Right atrium auricular region (tissue), 2 donors: ENCODE measurements at regions not wholly inside any gene's neighbourhood (a gene's known extent, or its start where the extent isn't known, plus 50 kb on each side); places are given as distances from the start of the nearest gene placed in this dataset.
"Not testable (repeated sequence)": the region's sequence is repeated elsewhere in the genome, so short reads cannot be mapped to it uniquely, and the experiment has no call there.

Experiments
- DNase-seq: peaks from one replicate; pipeline ENCODE4 v3.0.0-alpha.2; 2019; ENCODE audit warnings: low spot score
- H3K27ac ChIP-seq, 2 donors: fragments of 200-600 bp; sonication (generic); 1 replicate in 1 of 2; 2 replicates in 1 of 2; pipeline ENCODE4 v1.5.1; 2016 to 2019
- H3K27me3 ChIP-seq, 2 donors: fragments of 200-600 bp; sonication (generic); one replicate each; pipeline versions ENCODE4 v1.5.1 to v1.6.0; 2017 to 2019
- H3K36me3 ChIP-seq: fragments of 200-600 bp; sonication (generic); one replicate; pipeline ENCODE4 v1.5.1; 2016
- H3K4me1 ChIP-seq, 2 donors: fragments of 200-600 bp; sonication (generic); one replicate each; pipeline versions ENCODE4 v1.5.1 to v1.6.0; 2017 to 2019
- H3K4me3 ChIP-seq, 2 donors: fragments of 200-600 bp; sonication (generic); 1 replicate in 1 of 2; 2 replicates in 1 of 2; pipeline ENCODE4 v1.5.1; 2017 to 2019; ENCODE audit warnings: mild to moderate bottlenecking in 1 of 2, moderate library complexity in 1 of 2
- H3K9me3 ChIP-seq, 2 donors: fragments of 200-600 bp; sonication (generic); one replicate each; pipeline ENCODE4 v1.5.1; 2019
- TF ChIP-seq, protein P1 (sequence below), 2 donors: fragments of 200-600 bp; sonication (generic); IDR thresholded peaks; one replicate each; pipeline ENCODE4 v1.5.1; 2019; ENCODE audit warnings: antibody characterized with exemption in 2 of 2

DNA sequence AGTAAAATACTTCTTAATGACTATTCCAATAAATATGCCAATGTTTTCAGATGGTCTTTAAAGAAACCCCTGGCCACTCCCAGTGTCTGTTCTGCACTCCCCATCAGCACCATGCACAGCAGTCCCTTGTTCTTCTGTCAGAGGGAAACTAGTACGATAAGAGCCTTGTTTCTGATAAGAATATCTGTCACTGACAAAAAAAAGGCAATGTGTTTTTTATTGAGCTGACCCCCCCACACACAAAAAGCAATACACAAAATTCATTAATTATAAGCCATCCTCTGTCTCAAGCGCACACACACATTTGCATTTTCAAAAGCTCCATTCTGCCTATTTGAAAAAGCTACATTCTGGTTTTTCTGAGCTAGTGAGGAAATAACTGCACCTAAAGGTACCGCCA, 119.1 kb downstream of the ENC1 start:
- no peaks in the 10 kb centered on the region for H3K27me3 ChIP-seq
- no peak for DNase-seq
- H3K4me3 ChIP-seq: no peak overlapping the region
- H3K36me3 ChIP-seq: no peaks in the 10 kb centered on the region
- H3K9me3 ChIP-seq: peaks cover 0 to 6% of the 10 kb centered on the region in 2 donors
- no peaks in the 10 kb centered on the region for H3K4me1 ChIP-seq
- H3K27ac ChIP-seq: no peak overlapping the region
- TF ChIP-seq, protein P1, sequence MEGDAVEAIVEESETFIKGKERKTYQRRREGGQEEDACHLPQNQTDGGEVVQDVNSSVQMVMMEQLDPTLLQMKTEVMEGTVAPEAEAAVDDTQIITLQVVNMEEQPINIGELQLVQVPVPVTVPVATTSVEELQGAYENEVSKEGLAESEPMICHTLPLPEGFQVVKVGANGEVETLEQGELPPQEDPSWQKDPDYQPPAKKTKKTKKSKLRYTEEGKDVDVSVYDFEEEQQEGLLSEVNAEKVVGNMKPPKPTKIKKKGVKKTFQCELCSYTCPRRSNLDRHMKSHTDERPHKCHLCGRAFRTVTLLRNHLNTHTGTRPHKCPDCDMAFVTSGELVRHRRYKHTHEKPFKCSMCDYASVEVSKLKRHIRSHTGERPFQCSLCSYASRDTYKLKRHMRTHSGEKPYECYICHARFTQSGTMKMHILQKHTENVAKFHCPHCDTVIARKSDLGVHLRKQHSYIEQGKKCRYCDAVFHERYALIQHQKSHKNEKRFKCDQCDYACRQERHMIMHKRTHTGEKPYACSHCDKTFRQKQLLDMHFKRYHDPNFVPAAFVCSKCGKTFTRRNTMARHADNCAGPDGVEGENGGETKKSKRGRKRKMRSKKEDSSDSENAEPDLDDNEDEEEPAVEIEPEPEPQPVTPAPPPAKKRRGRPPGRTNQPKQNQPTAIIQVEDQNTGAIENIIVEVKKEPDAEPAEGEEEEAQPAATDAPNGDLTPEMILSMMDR (IDR thresholded peaks at IDR 0.05): no peak

DNA sequence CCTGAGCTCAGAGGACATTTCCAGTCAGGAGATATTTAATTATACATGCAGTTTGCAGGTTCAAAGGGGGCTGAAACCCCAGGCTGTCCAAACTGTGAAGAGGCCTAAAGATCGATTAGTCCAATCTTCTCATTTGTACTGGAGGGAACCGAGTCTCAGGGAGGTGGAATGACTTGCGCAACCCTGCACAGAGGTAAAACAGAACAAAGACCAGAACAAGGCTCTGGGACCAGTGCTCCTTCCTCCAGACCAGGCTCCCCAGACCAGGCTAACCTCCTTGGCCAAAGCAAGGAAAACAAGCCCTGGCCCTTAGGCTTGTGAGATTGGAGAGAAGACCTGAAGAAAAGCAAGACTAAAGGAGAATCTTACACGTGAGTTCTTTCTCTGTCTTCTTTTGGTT, 120.8 kb downstream of the ENC1 start:
- no peak overlapping the region for H3K4me3 ChIP-seq
- no peak for DNase-seq
- TF ChIP-seq, protein P1 (IDR thresholded peaks at IDR 0.05): no peak
- H3K27ac ChIP-seq: no peak overlapping the region
- no peaks in the 10 kb centered on the region for H3K4me1 ChIP-seq
- no peaks in the 10 kb centered on the region for H3K36me3 ChIP-seq
- H3K27me3 ChIP-seq: no peaks in the 10 kb centered on the region
- H3K9me3 ChIP-seq: peaks cover 0 to 6% of the 10 kb centered on the region in 2 donors

DNA sequence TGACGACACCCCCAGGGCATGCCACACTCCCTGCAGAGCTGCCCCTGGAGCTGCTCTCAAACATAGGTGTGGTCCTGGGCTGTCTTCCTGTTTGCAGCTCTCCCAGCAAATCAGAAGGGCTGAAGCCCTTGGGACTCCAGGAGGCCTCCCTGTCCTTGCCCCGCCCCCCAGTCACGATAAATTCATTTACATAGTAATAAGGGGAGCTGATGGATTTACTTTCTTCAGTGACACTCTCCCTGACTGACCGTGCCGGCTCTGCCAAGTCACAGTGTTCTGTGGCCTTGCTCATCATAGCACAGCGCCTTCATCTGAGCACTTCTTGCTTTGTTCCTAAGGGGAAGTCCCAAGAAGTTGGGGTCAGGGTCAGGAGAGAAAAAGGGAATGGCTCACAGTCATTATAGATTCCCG, 121.4 kb downstream of the ENC1 start:
- DNase-seq: no peak
- Histone ChIP-seq H3K27ac (no peak overlapping the region), H3K9me3 (peaks cover 0 to 6% of the 10 kb centered on the region in 2 donors), H3K36me3 (no peaks in the 10 kb centered on the region), H3K27me3 (no peaks in the 10 kb centered on the region), H3K4me1 (no peaks in the 10 kb centered on the region), H3K4me3 (no peak overlapping the region)
- TF ChIP-seq, protein P1 (IDR thresholded peaks at IDR 0.05): no peak

DNA sequence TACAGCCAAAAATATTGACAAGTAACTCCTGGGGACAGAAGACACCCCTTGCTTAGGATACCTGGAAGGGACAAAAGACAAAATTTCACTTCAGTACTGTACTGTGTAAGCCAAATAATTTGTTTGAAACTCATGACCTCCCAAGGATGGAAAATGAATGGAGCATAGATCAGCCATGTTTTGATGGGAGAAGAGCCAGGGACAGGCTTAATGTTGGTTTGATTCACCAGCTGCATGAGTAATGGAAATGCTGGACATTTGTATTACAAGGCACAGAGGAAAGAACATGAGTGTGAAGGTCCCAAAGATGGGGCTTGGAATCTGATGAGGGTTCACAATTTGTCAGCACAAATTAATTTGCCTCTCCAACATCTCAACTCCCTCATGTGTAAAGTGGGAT, 122.8 kb downstream of the ENC1 start:
- Histone ChIP-seq H3K4me1 (no peaks in the 10 kb centered on the region), H3K27me3 (no peaks in the 10 kb centered on the region), H3K9me3 (no peaks in the 10 kb centered on the region), H3K27ac (no peak overlapping the region), H3K36me3 (no peaks in the 10 kb centered on the region), H3K4me3 (no peak overlapping the region)
- no peak for DNase-seq
- TF ChIP-seq, protein P1 (IDR thresholded peaks at IDR 0.05): no peak

DNA sequence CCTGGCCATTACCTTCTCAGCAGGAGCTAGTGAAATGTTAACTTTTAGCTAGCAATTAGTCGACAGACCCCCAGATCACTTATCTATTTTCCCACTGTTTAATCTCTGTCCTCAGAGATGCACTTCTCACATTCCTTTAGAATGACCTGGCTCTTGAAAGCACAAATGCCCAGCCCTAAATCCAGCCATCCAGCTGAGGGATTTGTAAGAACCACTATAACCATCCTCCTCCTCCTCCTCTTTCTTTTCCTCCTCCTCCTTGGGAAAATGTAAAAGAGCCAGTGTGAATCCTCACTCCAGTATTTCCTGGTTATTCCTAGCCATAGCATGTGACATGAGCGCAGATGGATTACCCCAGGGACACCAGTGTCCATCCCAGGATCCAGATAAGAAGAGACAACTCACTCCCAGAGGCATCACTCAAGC, 124.3 kb downstream of the ENC1 start:
- no peaks in the 10 kb centered on the region for H3K9me3 ChIP-seq
- H3K36me3 ChIP-seq: no peaks in the 10 kb centered on the region
- TF ChIP-seq, protein P1 (IDR thresholded peaks at IDR 0.05): no peak
- H3K27ac ChIP-seq: no peak overlapping the region
- no peak overlapping the region for H3K4me3 ChIP-seq
- no peaks in the 10 kb centered on the region for H3K27me3 ChIP-seq
- DNase-seq: no peak
- no peaks in the 10 kb centered on the region for H3K4me1 ChIP-seq

DNA sequence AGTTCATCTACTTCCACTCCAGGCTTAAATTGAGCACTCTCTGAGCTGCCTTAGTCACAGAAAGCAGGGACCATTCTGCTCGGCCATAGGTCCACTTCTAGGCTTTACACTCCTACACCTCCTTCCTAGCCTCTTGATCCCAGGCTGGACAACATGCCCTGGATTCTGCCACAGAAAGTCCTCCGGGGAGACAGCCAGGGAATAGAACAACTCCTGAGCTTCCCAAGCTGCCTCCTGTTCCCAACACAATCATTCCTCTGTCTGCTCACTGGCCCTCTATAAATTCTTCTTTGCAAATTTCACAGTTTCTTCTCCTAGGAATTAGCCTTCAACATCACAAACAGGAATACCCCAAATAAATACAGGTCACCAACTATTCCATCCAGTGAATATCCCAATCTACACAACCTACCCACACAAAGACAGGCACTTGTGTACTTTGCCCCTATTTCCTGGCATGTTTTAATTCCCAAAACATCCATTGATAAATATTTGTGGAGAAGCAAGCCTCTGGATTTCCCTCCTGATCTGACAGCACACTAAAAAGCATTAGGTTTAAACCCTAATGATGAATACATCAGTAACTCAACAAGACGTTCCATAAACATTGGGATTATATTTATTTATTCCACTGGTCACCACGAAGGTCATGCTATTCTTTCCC, 125.5 kb downstream of the ENC1 start:
- H3K9me3 ChIP-seq: no peaks in the 10 kb centered on the region
- H3K4me3 ChIP-seq: no peak overlapping the region
- TF ChIP-seq, protein P1 (IDR thresholded peaks at IDR 0.05): no peak
- DNase-seq: no peak
- H3K27ac ChIP-seq: no peak overlapping the region
- no peaks in the 10 kb centered on the region for H3K36me3 ChIP-seq
- H3K27me3 ChIP-seq: no peaks in the 10 kb centered on the region
- no peaks in the 10 kb centered on the region for H3K4me1 ChIP-seq

DNA sequence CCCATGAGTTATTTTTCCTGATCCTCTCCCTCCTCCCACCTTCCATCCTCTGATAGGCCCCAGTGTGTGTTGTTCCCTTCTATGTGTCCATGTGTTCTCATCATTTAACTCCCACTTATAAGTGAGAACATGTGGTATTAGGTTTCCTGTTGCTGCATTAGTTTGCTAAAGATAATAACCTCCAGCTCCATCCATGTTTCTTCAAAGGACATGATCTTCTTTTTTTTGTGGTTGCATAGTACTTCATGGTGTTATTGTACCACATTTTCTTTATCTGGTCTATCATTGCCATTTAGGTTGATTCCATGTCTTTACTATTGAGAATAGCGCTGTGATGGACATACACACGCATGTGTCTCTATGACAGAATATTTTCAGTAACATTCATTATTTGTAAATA, 128.8 kb downstream of the ENC1 start:
- H3K36me3 ChIP-seq, H3K4me3 ChIP-seq, H3K27ac ChIP-seq, DNase-seq, H3K4me1 ChIP-seq, H3K27me3 ChIP-seq, H3K9me3 ChIP-seq: not testable (repeated sequence)
